A549 (cell line): ENCODE measurements at regions not wholly inside any gene's neighbourhood (a gene's known extent, or its start where the extent isn't known, plus 50 kb on each side); places are given as distances from the start of the nearest gene placed in this dataset.

Experiments used
- ATAC-seq, 2 experiments: fragments of 200-7000 bp in 1 of 2; fragments of >200 bp in 1 of 2; cut with Nextera tagmentation in 1 of 2; cut with Tn5 transposase in 1 of 2; 3 replicates each; pipeline versions ENCODE4 v1.8.0 to v1.9.1; 2018 to 2020; ENCODE audit warnings: mild to moderate bottlenecking in 1 of 2, moderate library complexity in 1 of 2
- CTCF ChIA-PET: fragments of 300-600 bp; sonication (Branson Sonifier 250); formaldehyde crosslinking; extraction: SDS; loops from one replicate; lab custom pipeline; 2021; ENCODE audit warnings: antibody characterized with exemption, inconsistent platforms; lab: Yijun Ruan, JAX
- POLR2A ChIA-PET: fragments of 350-600 bp; formaldehyde crosslinking; extraction: SDS; loops from one replicate; lab custom pipeline; 2021; ENCODE audit warnings: antibody characterized with exemption, inconsistent platforms; lab: Yijun Ruan, JAX
- DNase-seq, 2 experiments: peaks; one replicate each; pipeline versions ENCODE4 v3.0.0 to v3.0.0-alpha.2; 2011 to 2016; ENCODE audit warnings: low read depth in 1 of 2, low spot score in 1 of 2
- FAIRE-seq: peaks from 2 replicates; lab custom pipeline; 2011; peaks lifted over from hg19 to GRCh38; lab: Jason Lieb, UNC
- H3K27ac ChIP-seq, 2 experiments: fragments of >200 bp; sonication (Bioruptor Twin); formaldehyde crosslinking; 3 replicates each; pipeline ENCODE4 v1.5.1; 2016 to 2017
- H3K4me1 ChIP-seq: fragments of >200 bp; sonication (Bioruptor Twin); formaldehyde crosslinking; 3 replicates; pipeline ENCODE4 v1.6.1; 2016
- H3K4me2 ChIP-seq: fragments of >200 bp; sonication (Bioruptor Twin); formaldehyde crosslinking; 3 replicates; pipeline ENCODE4 v1.6.1; 2016
- H3K4me3 ChIP-seq: fragments of >200 bp; sonication (Bioruptor Twin); formaldehyde crosslinking; 3 replicates; pipeline ENCODE4 v1.5.1; 2016
- H3K9me3 ChIP-seq: fragments of >200 bp; sonication (Bioruptor Twin); formaldehyde crosslinking; 3 replicates; pipeline ENCODE4 v1.6.1; 2016
- BHLHE40 ChIP-seq: IDR thresholded peaks from 2 replicates; pipeline ENCODE4 v1.6.1; 2012; ENCODE audit warnings: low read depth, low read length, inconsistent platforms
- CHD4 ChIP-seq: fragments of 200-600 bp; sonication (generic); IDR thresholded peaks from 2 replicates; pipeline ENCODE4 v1.6.1; 2016; ENCODE audit warnings: antibody characterized with exemption, mild to moderate bottlenecking, borderline replicate concordance
- EHF ChIP-seq: fragments of 250-450 bp; sonication (Bioruptor Pico); IDR thresholded peaks from 2 replicates; pipeline ENCODE4 v1.5.0; 2020; ENCODE audit warnings: mild to moderate bottlenecking
- EHMT2 ChIP-seq: fragments of 200-600 bp; sonication (generic); IDR thresholded peaks from 2 replicates; pipeline ENCODE4 v1.6.1; 2016; ENCODE audit warnings: antibody characterized with exemption, low read depth, mild to moderate bottlenecking, moderate library complexity
- ESRRA ChIP-seq: fragments of 150-350 bp; IDR thresholded peaks from 2 replicates; pipeline ENCODE4 v1.6.1; 2014; ENCODE audit warnings: mild to moderate bottlenecking, low read length, borderline replicate concordance
- FOXS1 ChIP-seq: fragments of 250-450 bp; sonication (Bioruptor Pico); IDR thresholded peaks from 2 replicates; pipeline ENCODE4 v1.5.0; 2020; ENCODE audit warnings: mild to moderate bottlenecking, moderate library complexity
- HMGXB4 ChIP-seq: fragments of 250-450 bp; sonication (Bioruptor Pico); IDR thresholded peaks from 2 replicates; pipeline ENCODE4 v1.5.0; 2021; ENCODE audit warnings: mild to moderate bottlenecking, moderate library complexity, borderline replicate concordance
- HOXA7 ChIP-seq: fragments of 250-450 bp; sonication (Bioruptor Pico); IDR thresholded peaks from 2 replicates; pipeline ENCODE4 v1.5.0; 2020; ENCODE audit warnings: mild to moderate bottlenecking, moderate library complexity
- HOXB13 ChIP-seq: fragments of 250-450 bp; sonication (Bioruptor Pico); IDR thresholded peaks from 2 replicates; pipeline ENCODE4 v1.5.0; 2020; ENCODE audit warnings: low read depth, mild to moderate bottlenecking, moderate library complexity
- MAFK ChIP-seq: fragments of 450-650 bp; IDR thresholded peaks from 2 replicates; pipeline ENCODE4 v1.6.1; 2014; ENCODE audit not compliant: partially characterized antibody
- MAZ ChIP-seq: fragments of 150-350 bp; IDR thresholded peaks from 2 replicates; pipeline ENCODE4 v1.6.1; 2014; ENCODE audit warnings: antibody characterized with exemption, low read depth, low read length, borderline replicate concordance
- NR3C1 ChIP-seq: fragments of >200 bp; sonication (Bioruptor Twin); formaldehyde crosslinking; IDR thresholded peaks from 3 replicates; pipeline ENCODE4 v1.6.1; 2017
- RAD21 ChIP-seq, 2 experiments: fragments of >200 bp in 1 of 2; sonication (Bioruptor Twin) in 1 of 2; formaldehyde crosslinking in 1 of 2; IDR thresholded peaks in 1 of 2; conservative IDR thresholded peaks in 1 of 2; 2 replicates in 1 of 2; 3 replicates in 1 of 2; pipeline ENCODE4 v1.6.1; 2012 to 2018; ENCODE audit warnings: inconsistent platforms in 1 of 2
- RCOR1 ChIP-seq: fragments of 150-350 bp; IDR thresholded peaks from 2 replicates; pipeline ENCODE4 v1.6.1; 2014; ENCODE audit warnings: antibody characterized with exemption, low read length, low read depth
- REST ChIP-seq: fragments of 200-600 bp; sonication (generic); IDR thresholded peaks from 2 replicates; pipeline ENCODE4 v1.6.1; 2016; ENCODE audit warnings: antibody characterized with exemption, mild to moderate bottlenecking, moderate library complexity
- RNF2 ChIP-seq: fragments of 200-600 bp; sonication (generic); IDR thresholded peaks from 2 replicates; pipeline ENCODE4 v1.6.1; 2016; ENCODE audit warnings: low read depth, mild to moderate bottlenecking, antibody characterized with exemption, moderate library complexity, borderline replicate concordance
- TFCP2L1 ChIP-seq: fragments of 250-450 bp; sonication (Bioruptor Pico); IDR thresholded peaks from 2 replicates; pipeline ENCODE4 v1.5.0; 2021; ENCODE audit warnings: mild to moderate bottlenecking
- ZFP36 ChIP-seq: fragments of 450-650 bp; IDR thresholded peaks from 2 replicates; pipeline ENCODE4 v1.6.1; 2014; ENCODE audit warnings: borderline replicate concordance; ENCODE audit not compliant: partially characterized antibody
- WGBS: methylation state at CpG from one replicate; pipeline ENCODE4 v1.1.6; 2017; ENCODE audit errors: missing lambda C conversion rate; 5-methylcytosine and 5-hydroxymethylcytosine counted together
- TF ChIP-seq, protein P1 (sequence below): fragments of >200 bp; sonication (Bioruptor Twin); formaldehyde crosslinking; IDR thresholded peaks from 3 replicates; pipeline ENCODE4 v1.5.1; 2016
- TF ChIP-seq, protein P2 (sequence below): fragments of 250-450 bp; sonication (Bioruptor Pico); IDR thresholded peaks from 2 replicates; pipeline ENCODE4 v1.5.0; 2020; ENCODE audit warnings: low read depth, mild to moderate bottlenecking, moderate library complexity
- TF ChIP-seq, protein P3 (sequence below): fragments of 150-350 bp; IDR thresholded peaks from 2 replicates; pipeline ENCODE4 v1.6.1; 2014; ENCODE audit warnings: low read depth, mild to moderate bottlenecking, low read length

GRCh38 chr6:44723439-44724197 lies 336.1 kb downstream of the CDC5L start (continued):
- no peak for TF ChIP-seq REST
- no peak for TF ChIP-seq TFCP2L1 (CRISPR knock-in tag)
- TF ChIP-seq, protein P1, sequence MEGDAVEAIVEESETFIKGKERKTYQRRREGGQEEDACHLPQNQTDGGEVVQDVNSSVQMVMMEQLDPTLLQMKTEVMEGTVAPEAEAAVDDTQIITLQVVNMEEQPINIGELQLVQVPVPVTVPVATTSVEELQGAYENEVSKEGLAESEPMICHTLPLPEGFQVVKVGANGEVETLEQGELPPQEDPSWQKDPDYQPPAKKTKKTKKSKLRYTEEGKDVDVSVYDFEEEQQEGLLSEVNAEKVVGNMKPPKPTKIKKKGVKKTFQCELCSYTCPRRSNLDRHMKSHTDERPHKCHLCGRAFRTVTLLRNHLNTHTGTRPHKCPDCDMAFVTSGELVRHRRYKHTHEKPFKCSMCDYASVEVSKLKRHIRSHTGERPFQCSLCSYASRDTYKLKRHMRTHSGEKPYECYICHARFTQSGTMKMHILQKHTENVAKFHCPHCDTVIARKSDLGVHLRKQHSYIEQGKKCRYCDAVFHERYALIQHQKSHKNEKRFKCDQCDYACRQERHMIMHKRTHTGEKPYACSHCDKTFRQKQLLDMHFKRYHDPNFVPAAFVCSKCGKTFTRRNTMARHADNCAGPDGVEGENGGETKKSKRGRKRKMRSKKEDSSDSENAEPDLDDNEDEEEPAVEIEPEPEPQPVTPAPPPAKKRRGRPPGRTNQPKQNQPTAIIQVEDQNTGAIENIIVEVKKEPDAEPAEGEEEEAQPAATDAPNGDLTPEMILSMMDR = no peak
- no peak for TF ChIP-seq HOXB13 (CRISPR knock-in tag)
- TF ChIP-seq, protein P2, sequence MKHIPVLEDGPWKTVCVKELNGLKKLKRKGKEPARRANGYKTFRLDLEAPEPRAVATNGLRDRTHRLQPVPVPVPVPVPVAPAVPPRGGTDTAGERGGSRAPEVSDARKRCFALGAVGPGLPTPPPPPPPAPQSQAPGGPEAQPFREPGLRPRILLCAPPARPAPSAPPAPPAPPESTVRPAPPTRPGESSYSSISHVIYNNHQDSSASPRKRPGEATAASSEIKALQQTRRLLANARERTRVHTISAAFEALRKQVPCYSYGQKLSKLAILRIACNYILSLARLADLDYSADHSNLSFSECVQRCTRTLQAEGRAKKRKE (CRISPR knock-in tag) = no peak
- no peak for TF ChIP-seq RNF2
- no peak for TF ChIP-seq NR3C1
- TF ChIP-seq CHD4 = no peak
- no peak for TF ChIP-seq RCOR1
- TF ChIP-seq, all 56 proteins: peak for 0

- ChIA-PET POLR2A (no interaction called here), CTCF (interaction anchor here (1.1 kb wide), 1 partner anchor 57 kb away, joined by 3 read pairs; no protein-coding TSS in a partner anchor)
- DNase-seq = no peak
- Histone ChIP-seq H3K27ac (no peak overlapping the region), H3K4me1 (no peaks in the 10 kb centered on the region), H3K4me3 (no peak overlapping the region), H3K9me3 (no peaks in the 10 kb centered on the region)
- no peak for ATAC-seq
- WGBS = 50% methylated on average over 4 of the region's 4 CpGs
- no peak for FAIRE-seq
- TF ChIP-seq MAZ (no peak), FOXS1 (CRISPR knock-in tag) (no peak), HOXA7 (CRISPR knock-in tag) (no peak), HOXB13 (CRISPR knock-in tag) (no peak), MAFK (no peak), ZFP36 (no peak), CHD4 (no peak), BHLHE40 (no peak), NR3C1 (no peak), RAD21 (conservative IDR thresholded peaks at IDR 0.05 in 1 of 2, IDR thresholded peaks at IDR 0.05 in 1 of 2) (no peak), ESRRA (no peak), EHMT2 (no peak), HMGXB4 (CRISPR knock-in tag) (no peak), TFCP2L1 (CRISPR knock-in tag) (no peak), EHF (no peak)
- TF ChIP-seq, protein P2 (CRISPR knock-in tag) = no peak
- TF ChIP-seq, protein P3, sequence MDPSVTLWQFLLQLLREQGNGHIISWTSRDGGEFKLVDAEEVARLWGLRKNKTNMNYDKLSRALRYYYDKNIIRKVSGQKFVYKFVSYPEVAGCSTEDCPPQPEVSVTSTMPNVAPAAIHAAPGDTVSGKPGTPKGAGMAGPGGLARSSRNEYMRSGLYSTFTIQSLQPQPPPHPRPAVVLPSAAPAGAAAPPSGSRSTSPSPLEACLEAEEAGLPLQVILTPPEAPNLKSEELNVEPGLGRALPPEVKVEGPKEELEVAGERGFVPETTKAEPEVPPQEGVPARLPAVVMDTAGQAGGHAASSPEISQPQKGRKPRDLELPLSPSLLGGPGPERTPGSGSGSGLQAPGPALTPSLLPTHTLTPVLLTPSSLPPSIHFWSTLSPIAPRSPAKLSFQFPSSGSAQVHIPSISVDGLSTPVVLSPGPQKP = no peak
- TF ChIP-seq, all 56 proteins: peak for 0
- H3K4me2 ChIP-seq = no peak overlapping the region
Observed at GRCh38 chr6:44725070-44725469, 337.6 kb downstream of the CDC5L start.
